Testis (tissue), 2 donors: ENCODE measurements at regions not wholly inside any gene's neighbourhood (a gene's known extent, or its start where the extent isn't known, plus 50 kb on each side); places are given as distances from the start of the nearest gene placed in this dataset.

Source experiments
- CTCF ChIP-seq, 3 experiments: fragments of 450-650 bp in 2 of 3; fragments of 200-600 bp in 1 of 3; sonication (generic) in 1 of 3; IDR thresholded peaks; one replicate each; pipeline ENCODE4 v1.5.1; 2016 to 2019; ENCODE audit warnings: antibody characterized with exemption in 3 of 3, mild to moderate bottlenecking in 2 of 3, moderate library complexity in 1 of 3
- POLR2A ChIP-seq: fragments of 450-650 bp; IDR thresholded peaks from one replicate; pipeline ENCODE4 v1.6.1; 2017; ENCODE audit warnings: antibody characterized with exemption, mild to moderate bottlenecking, moderate library complexity

- TF ChIP-seq CTCF (IDR thresholded peaks at IDR 0.05) (no peak), POLR2A (no peak)
Observed at GRCh38 chr1:208985231-208985630, 598.3 kb upstream of the CAMK1G start.
